ENCODE measurements at regions not wholly inside any gene's neighbourhood (a gene's known extent, or its start where the extent isn't known, plus 50 kb on each side); places are given as distances from the start of the nearest gene placed in this dataset.

GRCh38 chr10:128516180-128516579 lies 390.0 kb upstream of the MKI67 start:
- TF ChIP-seq POLR2A (IDR thresholded peaks at IDR 0.05; ENCODE audit: low read length) (no peak), GATA1 (IDR thresholded peaks at IDR 0.05; ENCODE audit: low read depth, low read length) (no peak)

All from erythroblast (primary cell).